ENCODE measurements at regions not wholly inside any gene's neighbourhood (a gene's known extent, or its start where the extent isn't known, plus 50 kb on each side); places are given as distances from the start of the nearest gene placed in this dataset.

GRCh38 chr9:12934545-12935272 lies 159.9 kb downstream of the LURAP1L start:
- no peak for DNase-seq
- Histone ChIP-seq H3K9me3 (ENCODE audit: insufficient read depth, low read length, severe bottlenecking) (no peaks in the 10 kb centered on the region), H3K4me1 (ENCODE audit: insufficient read depth, low read length) (no peaks in the 10 kb centered on the region), H3K79me2 (ENCODE audit: insufficient read depth, low read length) (no peaks in the 10 kb centered on the region), H3K4me3 (ENCODE audit: low read depth in 1 of 2, low read length in 2 of 2) (no peak overlapping the region), H3K36me3 (ENCODE audit: insufficient read depth, low read length) (no peaks in the 10 kb centered on the region), H4K20me1 (ENCODE audit: insufficient read depth, low read length) (no peaks in the 10 kb centered on the region), H3K27me3 (ENCODE audit: insufficient read depth, low read length, poor library complexity) (no peaks in the 10 kb centered on the region), H2AFZ (ENCODE audit: low read depth, low read length) (no peak overlapping the region), H3K27ac (ENCODE audit: low read length) (no peak overlapping the region), H3K9ac (ENCODE audit: low read depth, low read length) (no peak overlapping the region), H3K4me2 (ENCODE audit: insufficient read depth, low read length) (no peak overlapping the region)
- ATAC-seq (ENCODE audit: insufficient read depth, low read depth): no peak
- TF ChIP-seq EZH2 (IDR thresholded peaks at IDR 0.05; ENCODE audit: borderline replicate concordance, low read depth, low read length, severe bottlenecking): no peak
- TF ChIP-seq CTCF (IDR thresholded peaks at IDR 0.05; ENCODE audit: borderline replicate concordance, extremely low read depth, low read length, poor library complexity, severe bottlenecking): no peak

- Histone ChIP-seq H3K9ac (ENCODE audit: low read depth, low read length) (no peak overlapping the region), H3K4me1 (ENCODE audit: insufficient read depth, low read length) (no peaks in the 10 kb centered on the region), H3K27ac (ENCODE audit: low read length) (no peak overlapping the region), H4K20me1 (ENCODE audit: insufficient read depth, low read length) (no peaks in the 10 kb centered on the region), H3K36me3 (ENCODE audit: insufficient read depth, low read length) (no peaks in the 10 kb centered on the region), H3K27me3 (ENCODE audit: insufficient read depth, low read length, poor library complexity) (no peaks in the 10 kb centered on the region), H3K9me3 (ENCODE audit: insufficient read depth, low read length, severe bottlenecking) (no peaks in the 10 kb centered on the region), H2AFZ (ENCODE audit: low read depth, low read length) (no peak overlapping the region), H3K4me2 (ENCODE audit: insufficient read depth, low read length) (no peak overlapping the region), H3K4me3 (ENCODE audit: low read depth in 1 of 2, low read length in 2 of 2) (no peak overlapping the region), H3K79me2 (ENCODE audit: insufficient read depth, low read length) (no peaks in the 10 kb centered on the region)
- ATAC-seq (ENCODE audit: insufficient read depth, low read depth): no peak
- no peak for DNase-seq
- TF ChIP-seq EZH2 (IDR thresholded peaks at IDR 0.05; ENCODE audit: borderline replicate concordance, low read depth, low read length, severe bottlenecking): no peak
- no peak for TF ChIP-seq CTCF (IDR thresholded peaks at IDR 0.05; ENCODE audit: borderline replicate concordance, extremely low read depth, low read length, poor library complexity, severe bottlenecking)
Observed at GRCh38 chr9:12935714-12936113, 160.9 kb downstream of the LURAP1L start.

- H3K4me2 ChIP-seq (ENCODE audit: insufficient read depth, low read length): no peak overlapping the region
- no peaks in the 10 kb centered on the region for H3K79me2 ChIP-seq (ENCODE audit: insufficient read depth, low read length)
- no peaks in the 10 kb centered on the region for H3K27me3 ChIP-seq (ENCODE audit: insufficient read depth, low read length, poor library complexity)
- H4K20me1 ChIP-seq (ENCODE audit: insufficient read depth, low read length): no peaks in the 10 kb centered on the region
- TF ChIP-seq CTCF (IDR thresholded peaks at IDR 0.05; ENCODE audit: borderline replicate concordance, extremely low read depth, low read length, poor library complexity, severe bottlenecking): no peak
- no peak for TF ChIP-seq EZH2 (IDR thresholded peaks at IDR 0.05; ENCODE audit: borderline replicate concordance, low read depth, low read length, severe bottlenecking)
- H3K9me3 ChIP-seq (ENCODE audit: insufficient read depth, low read length, severe bottlenecking): peaks cover 12% of the 10 kb centered on the region
- ATAC-seq (ENCODE audit: insufficient read depth, low read depth) (no peak), DNase-seq (no peak)
- no peak overlapping the region for H3K27ac ChIP-seq (ENCODE audit: low read length)
- no peak overlapping the region for H3K9ac ChIP-seq (ENCODE audit: low read depth, low read length)
- H3K4me3 ChIP-seq (ENCODE audit: low read depth in 1 of 2, low read length in 2 of 2): no peak overlapping the region
- H3K36me3 ChIP-seq (ENCODE audit: insufficient read depth, low read length): no peaks in the 10 kb centered on the region
- H2AFZ ChIP-seq (ENCODE audit: low read depth, low read length): no peak overlapping the region
- no peaks in the 10 kb centered on the region for H3K4me1 ChIP-seq (ENCODE audit: insufficient read depth, low read length)
Observed at GRCh38 chr9:12954441-12954840, 179.6 kb downstream of the LURAP1L start.

Measured in DND-41 (cell line).